ENCODE measurements at regions not wholly inside any gene's neighbourhood (a gene's known extent, or its start where the extent isn't known, plus 50 kb on each side); places are given as distances from the start of the nearest gene placed in this dataset.

DNA sequence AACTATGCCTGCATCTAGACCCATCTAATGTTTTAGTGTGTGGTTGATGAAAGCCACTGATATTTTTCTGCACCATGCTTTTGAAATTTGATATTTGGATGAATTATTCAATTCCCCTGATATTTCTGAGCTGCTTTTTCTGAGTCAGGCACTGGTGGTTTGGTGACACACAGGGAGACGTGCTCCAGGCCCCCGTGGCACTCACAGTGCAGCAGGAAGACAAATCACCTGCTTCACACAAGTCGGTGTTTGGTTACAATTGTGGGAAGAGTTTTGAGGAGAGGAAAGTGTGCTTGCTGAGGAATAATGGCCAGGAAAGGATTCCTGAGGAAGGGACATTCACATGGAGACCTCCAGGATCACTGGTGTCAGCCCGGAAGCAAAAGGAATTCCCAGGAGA, 179.7 kb downstream of the ACKR3 start:
- DNase-seq (ENCODE audit: low spot score) = no peak
- in situ Hi-C loops (cut with MboI; ENCODE audit: low sequenced_read_pairs, unreplicated experiment) = no loop called here
- TF ChIP-seq, protein P1, sequence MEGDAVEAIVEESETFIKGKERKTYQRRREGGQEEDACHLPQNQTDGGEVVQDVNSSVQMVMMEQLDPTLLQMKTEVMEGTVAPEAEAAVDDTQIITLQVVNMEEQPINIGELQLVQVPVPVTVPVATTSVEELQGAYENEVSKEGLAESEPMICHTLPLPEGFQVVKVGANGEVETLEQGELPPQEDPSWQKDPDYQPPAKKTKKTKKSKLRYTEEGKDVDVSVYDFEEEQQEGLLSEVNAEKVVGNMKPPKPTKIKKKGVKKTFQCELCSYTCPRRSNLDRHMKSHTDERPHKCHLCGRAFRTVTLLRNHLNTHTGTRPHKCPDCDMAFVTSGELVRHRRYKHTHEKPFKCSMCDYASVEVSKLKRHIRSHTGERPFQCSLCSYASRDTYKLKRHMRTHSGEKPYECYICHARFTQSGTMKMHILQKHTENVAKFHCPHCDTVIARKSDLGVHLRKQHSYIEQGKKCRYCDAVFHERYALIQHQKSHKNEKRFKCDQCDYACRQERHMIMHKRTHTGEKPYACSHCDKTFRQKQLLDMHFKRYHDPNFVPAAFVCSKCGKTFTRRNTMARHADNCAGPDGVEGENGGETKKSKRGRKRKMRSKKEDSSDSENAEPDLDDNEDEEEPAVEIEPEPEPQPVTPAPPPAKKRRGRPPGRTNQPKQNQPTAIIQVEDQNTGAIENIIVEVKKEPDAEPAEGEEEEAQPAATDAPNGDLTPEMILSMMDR (IDR thresholded peaks at IDR 0.05; ENCODE audit: borderline replicate concordance, control extremely low read depth, extremely low read depth, insufficient read depth, missing control alignments) = no peak

DNA sequence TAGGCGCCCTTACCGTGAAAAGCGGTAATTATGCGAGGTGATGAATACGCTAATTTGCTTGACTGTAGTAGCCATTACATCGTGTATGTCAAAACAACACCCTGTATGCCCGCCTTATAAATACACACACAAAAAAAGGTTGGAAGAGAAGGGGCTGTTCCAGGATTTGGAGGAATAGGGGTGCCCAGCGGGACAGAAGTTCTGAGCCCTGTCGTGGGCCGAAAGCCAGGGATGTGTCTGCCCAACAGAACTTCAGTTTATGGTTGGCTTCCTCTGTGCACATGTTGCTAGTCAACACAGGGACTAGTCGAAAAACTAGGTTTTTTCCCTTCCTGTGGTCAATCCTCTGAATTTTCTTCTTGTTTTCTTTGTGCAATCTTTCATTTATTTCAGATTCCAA, 182.5 kb downstream of the ACKR3 start:
- TF ChIP-seq, protein P1 (IDR thresholded peaks at IDR 0.05; ENCODE audit: borderline replicate concordance, control extremely low read depth, extremely low read depth, insufficient read depth, missing control alignments) = no peak
- no peak for DNase-seq (ENCODE audit: low spot score)
- in situ Hi-C loops (cut with MboI; ENCODE audit: low sequenced_read_pairs, unreplicated experiment) = no loop called here

DNA sequence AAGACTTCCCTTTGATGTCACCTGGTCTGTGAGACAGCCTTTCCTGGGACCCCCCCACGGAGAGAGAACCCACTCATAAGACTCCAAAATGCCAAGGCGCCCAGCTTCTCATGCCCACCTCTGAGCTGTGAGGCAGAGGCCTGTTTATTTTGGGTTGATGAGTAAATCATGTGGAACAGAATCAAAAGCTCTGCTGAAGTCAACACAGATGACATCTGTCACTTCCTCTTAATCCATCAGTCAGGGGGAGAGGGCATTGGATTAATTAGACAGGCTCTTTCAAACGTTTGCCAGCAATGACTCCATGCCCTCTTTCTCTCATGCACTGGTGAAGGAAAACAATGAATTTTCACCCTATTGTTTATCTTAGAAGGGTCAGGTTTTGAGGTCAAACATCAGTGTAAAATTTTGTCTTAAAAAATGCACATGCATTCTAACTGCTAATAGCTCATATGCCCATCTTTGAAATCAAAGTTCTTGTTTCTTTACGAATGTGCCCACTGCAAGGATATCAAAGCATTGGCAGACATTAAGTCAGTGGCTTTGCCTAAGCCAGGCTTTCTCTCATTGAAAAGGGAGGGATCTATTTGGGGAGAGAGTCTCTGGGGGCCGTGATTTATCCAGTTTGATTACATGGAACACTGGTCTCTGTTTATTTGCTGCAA, 184.1 kb downstream of the ACKR3 start:
- in situ Hi-C loops (cut with MboI; ENCODE audit: low sequenced_read_pairs, unreplicated experiment) = no loop called here
- TF ChIP-seq, protein P1 (IDR thresholded peaks at IDR 0.05; ENCODE audit: borderline replicate concordance, control extremely low read depth, extremely low read depth, insufficient read depth, missing control alignments) = no peak
- no peak for DNase-seq (ENCODE audit: low spot score)

DNA sequence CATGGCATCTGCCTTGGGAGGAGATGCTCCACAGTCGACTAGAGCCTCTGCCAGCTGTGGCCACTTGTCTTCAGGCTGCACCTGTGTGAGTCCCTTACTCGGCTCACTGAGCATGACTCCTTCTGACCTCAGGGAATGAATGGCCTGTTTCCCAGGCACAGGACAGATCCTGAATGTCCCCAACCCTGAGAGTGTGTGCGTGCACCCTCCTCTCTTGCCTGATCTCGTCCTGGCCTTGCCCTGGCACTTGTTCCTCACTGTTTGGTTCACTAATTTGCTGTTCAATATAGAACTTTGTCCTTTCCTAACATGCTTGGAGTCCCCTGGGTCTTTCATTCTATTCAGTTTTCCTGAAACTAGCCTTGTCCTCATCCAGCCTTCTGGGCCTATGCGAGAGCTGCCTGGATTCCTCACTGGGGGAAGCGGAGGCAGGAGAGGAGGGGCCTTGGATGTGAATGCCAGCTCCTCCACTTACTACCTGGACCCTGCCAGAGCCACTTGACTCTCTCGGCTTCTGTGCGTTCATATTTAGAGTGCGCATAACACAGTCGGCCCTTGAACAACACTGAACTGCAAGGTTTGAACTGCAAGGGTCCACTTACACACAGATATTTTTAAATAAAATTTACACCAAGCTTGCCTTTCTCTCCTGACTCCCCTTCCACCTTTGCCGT, 184.8 kb downstream of the ACKR3 start:
- no peak for DNase-seq (ENCODE audit: low spot score)
- TF ChIP-seq, protein P1 (IDR thresholded peaks at IDR 0.05; ENCODE audit: borderline replicate concordance, control extremely low read depth, extremely low read depth, insufficient read depth, missing control alignments) = no peak
- in situ Hi-C loops (cut with MboI; ENCODE audit: low sequenced_read_pairs, unreplicated experiment) = no loop called here

DNA sequence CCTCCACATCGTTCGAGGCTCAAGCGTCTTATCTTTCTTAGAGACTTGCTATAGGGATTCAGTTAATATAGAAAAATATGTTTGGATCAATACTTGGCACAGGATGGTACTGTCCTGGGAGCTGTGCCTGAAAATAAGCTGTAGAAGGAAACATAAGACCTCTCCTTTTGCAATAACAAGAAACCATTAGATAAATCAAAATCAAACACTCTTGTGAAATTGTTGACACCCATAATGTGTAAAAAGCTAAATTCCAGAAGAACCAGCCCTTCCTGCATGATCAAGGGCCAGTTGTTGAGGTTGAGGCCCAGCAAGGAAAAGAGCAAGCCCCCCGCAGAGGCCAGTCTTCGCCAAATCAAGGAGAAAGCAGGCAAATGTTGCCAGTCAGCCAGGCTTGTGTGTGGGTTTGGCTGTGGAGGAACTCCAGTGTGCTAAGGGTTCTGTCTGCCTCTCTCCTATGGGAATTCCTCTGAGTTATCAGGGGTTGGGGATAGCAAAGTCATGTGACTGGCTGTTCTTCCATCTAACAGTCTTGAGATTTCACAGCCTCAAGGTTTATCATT, 185.7 kb downstream of the ACKR3 start:
- TF ChIP-seq, protein P1 (IDR thresholded peaks at IDR 0.05; ENCODE audit: borderline replicate concordance, control extremely low read depth, extremely low read depth, insufficient read depth, missing control alignments) = no peak
- in situ Hi-C loops (cut with MboI; ENCODE audit: low sequenced_read_pairs, unreplicated experiment) = no loop called here
- DNase-seq (ENCODE audit: low spot score) = no peak

DNA sequence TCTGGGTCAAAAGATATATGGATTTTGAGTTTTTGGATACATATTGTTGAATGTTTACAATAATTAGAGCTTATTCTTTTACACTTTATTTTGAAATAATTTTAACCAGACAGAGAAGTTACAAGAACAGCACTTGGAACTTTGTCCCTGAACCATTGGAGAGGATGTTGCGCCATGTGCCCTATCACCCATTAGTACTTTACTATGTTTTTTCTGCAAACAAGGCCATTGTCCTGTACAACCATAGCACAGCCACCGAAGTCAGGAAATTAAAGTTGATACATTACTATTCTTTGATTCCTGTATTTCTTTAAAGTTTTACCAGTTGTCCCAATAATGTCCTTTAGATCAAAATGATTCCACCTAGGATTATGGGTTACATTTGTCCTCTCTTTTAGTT, 188.8 kb downstream of the ACKR3 start:
- DNase-seq (ENCODE audit: low spot score) = no peak
- TF ChIP-seq, protein P1 (IDR thresholded peaks at IDR 0.05; ENCODE audit: borderline replicate concordance, control extremely low read depth, extremely low read depth, insufficient read depth, missing control alignments) = no peak
- in situ Hi-C loops (cut with MboI; ENCODE audit: low sequenced_read_pairs, unreplicated experiment) = no loop called here

Measured in GM13976 (cell line).